ENCODE measurements at regions not wholly inside any gene's neighbourhood (a gene's known extent, or its start where the extent isn't known, plus 50 kb on each side); places are given as distances from the start of the nearest gene placed in this dataset.

GRCh38 chr10:31720546-31720945, 208.1 kb downstream of the ARHGAP12 start:
- no peak for DNase-seq (ENCODE audit: low read depth in 2 of 3, low spot score in 1 of 3)

GRCh38 chr10:31709476-31709875, 219.2 kb downstream of the ARHGAP12 start:
- DNase-seq (ENCODE audit: low read depth in 2 of 3, low spot score in 1 of 3), result no peak

GRCh38 chr10:31709028-31709427, 219.6 kb downstream of the ARHGAP12 start:
- no peak for DNase-seq (ENCODE audit: low read depth in 2 of 3, low spot score in 1 of 3)

- DNase-seq (ENCODE audit: low read depth in 2 of 3, low spot score in 1 of 3), result no peak
These were observed 220.2 kb downstream of the ARHGAP12 start for GRCh38 chr10:31708474-31708873.

- no peak for DNase-seq (ENCODE audit: low read depth in 2 of 3, low spot score in 1 of 3)
These were observed 220.6 kb downstream of the ARHGAP12 start for GRCh38 chr10:31708046-31708445.

- peak; percentile 30 to 40 (median 39) for DNase-seq (ENCODE audit: low read depth in 2 of 3, low spot score in 1 of 3)
These were observed 221.3 kb downstream of the ARHGAP12 start for GRCh38 chr10:31707093-31708039.

GRCh38 chr10:31706464-31707092, 222.1 kb downstream of the ARHGAP12 start:
- DNase-seq (ENCODE audit: low read depth in 2 of 3, low spot score in 1 of 3), result no peak

GRCh38 chr10:31705136-31705535, 223.5 kb downstream of the ARHGAP12 start:
- no peak for DNase-seq (ENCODE audit: low read depth in 2 of 3, low spot score in 1 of 3)

GRCh38 chr10:31704195-31704594, 224.4 kb downstream of the ARHGAP12 start:
- DNase-seq (ENCODE audit: low read depth in 2 of 3, low spot score in 1 of 3), result no peak

GRCh38 chr10:31702954-31703353, 225.7 kb downstream of the ARHGAP12 start:
- no peak for DNase-seq (ENCODE audit: low read depth in 2 of 3, low spot score in 1 of 3)

- DNase-seq (ENCODE audit: low read depth in 2 of 3, low spot score in 1 of 3), result no peak
These were observed 226.6 kb downstream of the ARHGAP12 start for GRCh38 chr10:31702005-31702404.

- no peak for DNase-seq (ENCODE audit: low read depth in 2 of 3, low spot score in 1 of 3)
These were observed 227.1 kb downstream of the ARHGAP12 start for GRCh38 chr10:31701546-31701945.

- no peak for DNase-seq (ENCODE audit: low read depth in 2 of 3, low spot score in 1 of 3)
These were observed 228.4 kb downstream of the ARHGAP12 start for GRCh38 chr10:31700181-31700611.

- DNase-seq (ENCODE audit: low read depth in 2 of 3, low spot score in 1 of 3), result no peak
These were observed 230.3 kb downstream of the ARHGAP12 start for GRCh38 chr10:31698181-31698830.

GRCh38 chr10:31697271-31698180, 231.1 kb downstream of the ARHGAP12 start:
- DNase-seq (ENCODE audit: low read depth in 2 of 3, low spot score in 1 of 3), result no peak

GRCh38 chr10:31694929-31695837, 233.4 kb downstream of the ARHGAP12 start:
- DNase-seq (ENCODE audit: low read depth in 2 of 3, low spot score in 1 of 3), result no peak

GRCh38 chr10:31694126-31694685, 234.4 kb downstream of the ARHGAP12 start:
- DNase-seq (ENCODE audit: low read depth in 2 of 3, low spot score in 1 of 3), result no peak

- DNase-seq (ENCODE audit: low read depth in 2 of 3, low spot score in 1 of 3), result no peak
These were observed 235.1 kb downstream of the ARHGAP12 start for GRCh38 chr10:31693491-31693890.

- DNase-seq (ENCODE audit: low read depth in 2 of 3, low spot score in 1 of 3), result no peak
These were observed 239.4 kb downstream of the ARHGAP12 start for GRCh38 chr10:31689233-31689632.

All from stimulated activated CD4-positive, alpha-beta T cell treated with anti-CD3 and anti-CD28 coated beads, Interleukin-12 subunit alpha, Interleukin-12 subunit beta, amount 100 ng/mL, for 48 hours (primary cell).